Motor neuron (in vitro differentiated cells): ENCODE measurements at regions not wholly inside any gene's neighbourhood (a gene's known extent, or its start where the extent isn't known, plus 50 kb on each side); places are given as distances from the start of the nearest gene placed in this dataset.

ENCODE experiments used
- ATAC-seq, 8 experiments: fragments of 200-7000 bp; cut with Tn5 transposase; replicated peaks in 6 of 8; 2 replicates each; pipeline ENCODE4 v1.8.0; 2021; ENCODE audit warnings: mild to moderate bottlenecking in 8 of 8, moderate library complexity in 8 of 8
- H3K27ac ChIP-seq, 2 donors: fragments of 250-450 bp; sonication (Bioruptor Pico); 2 replicates each; pipeline ENCODE4 v1.9.0; 2021; ENCODE audit warnings: antibody characterized with exemption in 2 of 2, mild to moderate bottlenecking in 2 of 2, moderate library complexity in 1 of 2
- H3K4me1 ChIP-seq, 2 donors: fragments of 250-450 bp; sonication (Bioruptor Pico); replicated peaks in 1 of 2; 2 replicates each; pipeline ENCODE4 v1.6.1; 2021; ENCODE audit warnings: antibody characterized with exemption in 2 of 2, mild to moderate bottlenecking in 2 of 2, moderate library complexity in 1 of 2
- H3K4me3 ChIP-seq, 5 donors: fragments of 250-450 bp; sonication (Bioruptor Pico); 2 replicates each; pipeline ENCODE4 v1.9.0; 2021; ENCODE audit warnings: antibody characterized with exemption in 5 of 5, mild to moderate bottlenecking in 5 of 5, moderate library complexity in 4 of 5
- WGBS, 10 experiments: fragments of 450-650 bp; shearing (Covaris generic); methylation state at CpG; one replicate each; pipeline ENCODE4 v1.0.0; 2022; 5-methylcytosine and 5-hydroxymethylcytosine counted together
- in situ Hi-C, 9 experiments: fragments of 400-800 bp; cut with MboI; loops; one replicate each; pipeline ENCODE4 v1.15.0; 2021; ENCODE audit warnings: low sequenced_read_pairs in 9 of 9, low pct_unique_long_range_greater_than_20kb in 2 of 9; ENCODE audit not compliant: unreplicated experiment in 9 of 9

DNA sequence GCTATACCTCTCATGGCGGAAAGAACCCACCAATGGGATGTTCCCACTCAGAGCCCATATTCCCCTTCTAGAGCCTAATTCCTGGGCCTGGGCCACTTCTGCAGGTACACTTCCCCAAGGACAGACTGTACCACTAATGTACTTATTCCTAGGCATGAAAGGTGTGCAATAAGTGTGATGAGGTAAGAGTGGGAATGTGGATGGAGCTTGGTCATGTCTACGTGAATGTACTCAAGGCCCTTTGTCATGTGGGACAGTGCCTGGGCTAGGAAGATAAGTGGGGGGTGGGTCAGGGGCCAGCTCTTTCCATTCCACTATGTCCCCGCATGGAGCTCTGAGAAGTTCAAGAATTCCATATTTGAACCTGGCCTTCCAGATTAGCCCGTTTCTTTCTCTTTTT lies 63.4 kb upstream of the FUT8 start:
- in situ Hi-C loops: no loop called here
- 76 to 93% (median 88%) methylated on average over 2 to 3 of the region's 4 CpGs; no CpG with 5 or more reads in 6 of the 10 experiments for WGBS, 10 experiments
- no peak overlapping the region for H3K4me3 ChIP-seq
- H3K4me1 ChIP-seq: peaks cover 5 to 8% of the 10 kb centered on the region in 2 donors
- no peak for ATAC-seq
- no peak overlapping the region for H3K27ac ChIP-seq

DNA sequence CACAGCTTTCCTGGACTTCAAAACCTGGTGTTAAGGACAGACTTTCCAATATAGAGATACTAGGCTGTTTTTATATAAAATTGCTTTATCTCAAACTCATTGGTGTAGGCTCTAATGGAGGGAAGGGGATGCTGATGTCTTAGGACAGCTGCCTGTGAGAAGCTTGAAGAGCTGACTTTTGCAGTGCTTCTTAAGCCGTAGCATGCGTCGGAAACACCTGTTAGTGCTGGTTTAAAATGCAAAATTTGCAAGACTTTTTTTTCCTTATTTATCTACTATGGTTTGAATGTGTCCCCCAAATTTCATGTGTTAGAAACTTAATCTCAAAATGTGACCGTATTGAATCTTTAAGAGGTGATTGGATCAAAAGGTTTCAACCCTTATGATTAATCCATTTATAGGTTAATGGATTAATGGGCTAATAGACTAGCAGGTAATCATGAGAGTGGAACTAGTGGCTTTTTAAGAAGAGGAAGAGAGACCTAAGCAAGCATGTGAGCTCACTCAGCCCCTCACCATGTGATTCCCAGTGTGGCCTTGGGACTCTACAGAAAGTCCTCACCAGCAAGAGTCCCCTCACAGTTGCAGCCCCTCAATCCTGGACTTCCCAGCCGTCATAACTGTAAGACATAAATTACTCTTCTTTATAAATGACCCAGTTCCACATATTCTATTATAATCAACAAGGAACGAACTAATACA lies 60.9 kb upstream of the FUT8 start:
- in situ Hi-C loops: no loop called here

DNA sequence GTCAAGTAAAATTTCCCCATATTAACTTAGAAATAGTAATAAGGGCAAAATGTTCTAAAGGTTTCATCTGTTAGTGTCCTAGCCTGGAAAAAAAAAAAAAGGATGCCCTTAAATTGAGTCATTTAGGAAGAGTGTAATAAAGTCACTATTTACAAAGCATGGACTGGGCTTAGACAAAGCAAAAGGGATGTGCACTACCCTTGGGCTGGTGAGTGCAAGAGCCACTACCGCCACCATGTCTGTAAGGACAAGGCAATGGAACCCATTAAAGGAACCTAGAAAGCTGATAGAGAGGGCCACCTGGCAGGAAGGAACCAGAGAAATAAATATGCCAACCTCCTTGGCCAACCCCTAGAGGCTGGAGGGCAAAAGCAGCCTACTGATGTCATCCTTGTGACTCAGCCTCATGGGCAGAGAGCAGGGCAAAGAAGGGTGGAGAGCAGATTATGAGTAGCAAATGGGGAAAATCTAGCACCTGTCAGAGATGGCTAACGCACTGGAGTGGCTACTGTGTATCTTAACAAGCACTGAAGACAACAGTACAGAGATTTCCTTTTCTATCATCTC lies 59.5 kb upstream of the FUT8 start:
- Histone ChIP-seq H3K4me3 (no peak overlapping the region), H3K4me1 (no peaks in the 10 kb centered on the region), H3K27ac (no peak overlapping the region)
- ATAC-seq: peak in 1 of 8 experiments; percentile 62
- WGBS, 10 experiments: 40 to 100% (median 95%) methylated on average over 1 to 2 of the region's 2 CpGs; no CpG with 5 or more reads in 3 of the 10 experiments
- in situ Hi-C loops: no loop called here

More for the DNA sequence above, 60.9 kb upstream of the FUT8 start:
- Histone ChIP-seq H3K4me3 (no peak overlapping the region), H3K27ac (no peak overlapping the region), H3K4me1 (peaks cover 5 to 6% of the 10 kb centered on the region in 2 donors)
- WGBS, 10 experiments: 50 to 100% (median 95%) methylated on average over 1 to 5 of the region's 6 CpGs; no CpG with 5 or more reads in 2 of the 10 experiments
- ATAC-seq: no peak

DNA sequence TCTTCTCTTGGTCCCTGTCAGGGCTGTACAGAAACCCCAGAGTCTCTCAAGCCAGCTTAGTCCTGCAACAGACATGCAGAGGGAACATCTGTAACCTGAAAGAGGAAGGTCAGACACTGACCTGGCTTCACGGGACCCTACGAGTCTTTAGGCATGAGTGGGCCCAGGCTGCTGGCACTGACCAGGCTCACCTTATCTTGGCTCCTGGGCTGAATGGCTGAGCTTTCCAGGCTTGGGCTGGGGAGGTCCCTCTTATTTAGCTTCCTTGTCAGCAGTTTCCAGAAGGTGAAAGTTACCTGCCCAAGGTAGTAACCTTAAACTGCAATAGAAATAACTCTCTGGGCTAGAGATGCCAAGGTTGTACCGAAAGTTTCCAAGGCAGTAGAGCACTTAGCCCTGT lies 58.4 kb upstream of the FUT8 start:
- Histone ChIP-seq H3K27ac (no peak overlapping the region), H3K4me3 (no peak overlapping the region), H3K4me1 (no peaks in the 10 kb centered on the region)
- in situ Hi-C loops: no loop called here
- WGBS, 10 experiments: 83 to 93% (median 90%) methylated on average over 1 to 3 of the region's 3 CpGs; no CpG with 5 or more reads in 5 of the 10 experiments
- no peak for ATAC-seq

DNA sequence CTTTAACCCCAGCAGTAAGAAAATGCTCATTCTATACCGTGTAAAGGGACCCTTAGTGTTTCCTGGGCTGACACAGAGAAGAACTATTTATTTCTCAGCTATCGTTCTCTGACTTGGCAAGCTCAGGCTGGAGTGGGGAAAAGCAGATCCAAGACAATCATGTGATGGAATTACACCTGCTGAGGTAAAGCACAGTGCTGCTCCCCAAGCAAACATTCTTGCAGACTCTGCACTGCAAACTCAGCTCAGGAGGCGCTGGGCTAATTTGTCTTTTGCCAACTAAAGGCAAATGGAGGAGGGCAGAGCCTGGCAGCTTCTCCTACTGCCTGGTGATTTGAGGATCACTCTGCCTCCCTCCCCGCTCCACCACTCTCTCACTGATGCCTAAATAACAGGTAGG lies 57.8 kb upstream of the FUT8 start:
- no peak overlapping the region for H3K4me3 ChIP-seq
- in situ Hi-C loops: no loop called here
- 60 to 100% (median 83%) methylated on average over 1 to 4 of the region's 4 CpGs; no CpG with 5 or more reads in 4 of the 10 experiments for WGBS, 10 experiments
- H3K4me1 ChIP-seq: no peaks in the 10 kb centered on the region
- peak in 1 of 8 experiments; percentile 14 for ATAC-seq
- H3K27ac ChIP-seq: no peak overlapping the region

DNA sequence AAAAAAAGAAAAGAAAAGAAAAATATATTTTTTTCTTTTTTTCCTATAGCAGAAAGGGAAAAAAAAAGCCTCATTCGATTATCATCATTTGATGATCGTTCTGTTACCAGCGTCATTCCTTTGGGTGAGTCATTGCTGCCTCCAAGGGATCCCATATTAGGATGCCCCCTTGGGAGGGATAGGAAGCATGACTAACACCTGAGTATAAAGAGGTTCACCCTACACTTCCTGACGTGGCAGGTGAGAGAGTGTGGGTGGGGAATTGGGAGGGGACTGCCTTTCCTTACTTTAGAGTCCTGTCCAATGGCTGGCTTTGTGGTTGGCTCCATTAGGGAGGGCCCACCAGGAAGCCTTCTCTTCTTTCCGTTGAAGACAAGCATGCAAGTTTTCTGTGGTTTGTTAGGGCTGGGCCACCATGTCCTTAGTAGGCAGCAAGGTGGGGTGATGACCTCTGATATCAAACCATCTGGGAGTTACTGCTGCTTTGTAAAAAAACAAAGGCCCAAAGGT lies 56.1 kb upstream of the FUT8 start:
- WGBS, 10 experiments: 0 to 92% (median 71%) methylated on average over 1 to 5 of the region's 5 CpGs; no CpG with 5 or more reads in 2 of the 10 experiments
- Histone ChIP-seq H3K27ac (no peak overlapping the region), H3K4me1 (no peaks in the 10 kb centered on the region)

DNA sequence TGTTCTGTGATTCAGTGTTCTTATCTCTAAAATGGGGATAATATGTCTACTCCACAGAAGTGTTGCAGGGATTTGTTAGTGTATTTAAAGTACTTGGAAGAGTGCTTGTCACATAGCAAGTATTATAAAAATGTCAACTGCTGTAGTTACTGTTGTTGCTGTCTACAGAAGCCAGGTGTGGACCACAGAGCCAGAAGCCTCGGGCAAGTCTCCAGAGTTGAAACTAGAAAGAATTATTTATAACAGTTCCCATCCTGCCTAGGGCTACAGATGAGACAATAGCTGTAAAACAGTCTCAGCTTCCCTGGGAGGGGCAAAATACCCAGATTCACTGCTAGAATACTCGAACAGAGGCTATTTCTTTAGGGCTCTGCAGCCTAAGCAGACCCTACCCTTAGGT lies 55.4 kb upstream of the FUT8 start:
- no peaks in the 10 kb centered on the region for H3K4me1 ChIP-seq
- ATAC-seq: peak in 3 of 8 experiments; percentile 65 to 76 (median 67)
- no peak overlapping the region for H3K4me3 ChIP-seq
- in situ Hi-C loops: no loop called here
- 0 to 89% (median 20%) methylated on average over 1 to 2 of the region's 2 CpGs; no CpG with 5 or more reads in 5 of the 10 experiments for WGBS, 10 experiments
- no peak overlapping the region for H3K27ac ChIP-seq

More for the DNA sequence above, 56.1 kb upstream of the FUT8 start:
- ATAC-seq: peak in 3 of 8 experiments; percentile 35 to 52 (median 48)
- in situ Hi-C loops: no loop called here
- no peak overlapping the region for H3K4me3 ChIP-seq

DNA sequence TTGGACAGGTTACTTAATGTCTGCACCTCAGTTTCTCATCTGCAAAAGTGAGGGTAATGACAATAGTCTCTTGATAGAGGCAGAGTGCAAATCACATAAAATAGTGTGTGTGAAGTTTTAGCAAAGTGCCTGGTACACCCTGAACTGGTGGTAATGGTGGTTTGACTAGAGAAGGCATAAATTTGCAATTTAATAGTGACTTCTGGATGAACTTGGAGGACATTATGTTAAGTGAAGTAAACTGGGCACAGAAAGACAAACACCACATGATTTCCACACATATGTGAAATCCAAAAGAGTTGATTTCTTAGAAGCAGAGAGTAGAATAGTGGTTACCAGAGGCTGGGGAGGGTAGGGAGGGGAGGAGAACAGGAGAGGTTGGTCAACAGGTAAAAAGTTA lies 54.8 kb upstream of the FUT8 start:
- H3K4me3 ChIP-seq: no peak overlapping the region
- H3K4me1 ChIP-seq: no peaks in the 10 kb centered on the region
- in situ Hi-C loops: no loop called here
- ATAC-seq: peak in 3 of 8 experiments; percentile 64 to 89 (median 76)
- no peak overlapping the region for H3K27ac ChIP-seq

DNA sequence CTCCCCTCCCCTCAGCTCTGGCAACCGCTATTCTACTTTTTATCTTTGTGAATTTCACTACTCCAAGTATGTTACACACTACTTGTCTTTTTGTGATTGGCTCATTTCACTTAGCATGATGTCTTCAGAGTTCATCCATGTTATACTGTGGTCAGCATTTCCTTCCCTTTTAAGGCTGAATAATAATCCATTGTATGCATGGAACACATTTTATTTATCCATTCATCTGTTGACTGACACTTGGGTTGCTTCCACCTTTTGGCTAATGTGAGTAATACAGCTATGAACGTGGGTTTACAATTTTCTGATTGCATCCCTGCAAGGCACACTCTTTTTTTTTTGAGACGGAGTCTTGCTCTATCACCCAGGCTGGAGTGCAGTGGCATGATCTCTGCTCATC lies 53.0 kb upstream of the FUT8 start:
- 34 to 100% (median 66%) methylated on average over 1 to 3 of the region's 3 CpGs; no CpG with 5 or more reads in 2 of the 10 experiments for WGBS, 10 experiments
- in situ Hi-C loops: no loop called here
- H3K4me1 ChIP-seq: no peaks in the 10 kb centered on the region
- no peak overlapping the region for H3K4me3 ChIP-seq
- ATAC-seq: no peak
- H3K27ac ChIP-seq: no peak overlapping the region

DNA sequence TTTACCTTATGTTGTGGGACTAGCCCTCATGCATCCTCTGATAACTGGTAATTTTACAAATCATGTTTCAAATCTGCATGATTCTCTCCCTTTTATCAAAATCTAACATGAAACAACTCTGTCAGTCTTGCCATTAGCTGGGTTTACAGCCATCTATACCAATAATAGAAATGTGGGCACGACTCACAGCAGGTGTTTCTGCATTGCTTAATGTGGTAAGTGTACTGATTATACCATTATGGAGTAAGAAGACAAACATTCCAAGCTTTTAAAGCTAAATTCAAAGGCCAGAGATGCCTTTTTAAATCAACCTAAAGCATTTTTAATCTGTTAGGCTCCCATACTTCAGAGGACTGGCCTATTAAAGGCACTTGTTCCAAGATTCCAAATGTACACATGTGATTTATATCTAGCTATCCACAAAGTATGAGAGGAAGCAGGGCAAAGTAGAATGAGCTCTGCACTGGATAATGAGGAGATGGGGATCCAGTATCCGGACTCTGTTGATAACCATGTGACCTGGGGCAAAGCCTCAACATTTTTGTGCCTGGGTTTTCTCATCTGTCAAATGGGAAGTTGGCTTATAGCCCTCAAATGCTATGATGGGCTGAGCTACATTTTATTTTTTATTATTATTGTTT lies 52.3 kb upstream of the FUT8 start:
- in situ Hi-C loops: no loop called here
- WGBS, 10 experiments: 33 to 100% (median 77%) methylated on average over 1 to 2 of the region's 2 CpGs; no CpG with 5 or more reads in 2 of the 10 experiments
- Histone ChIP-seq H3K27ac (no peak overlapping the region), H3K4me3 (no peak overlapping the region), H3K4me1 (no peaks in the 10 kb centered on the region)
- no peak for ATAC-seq

DNA sequence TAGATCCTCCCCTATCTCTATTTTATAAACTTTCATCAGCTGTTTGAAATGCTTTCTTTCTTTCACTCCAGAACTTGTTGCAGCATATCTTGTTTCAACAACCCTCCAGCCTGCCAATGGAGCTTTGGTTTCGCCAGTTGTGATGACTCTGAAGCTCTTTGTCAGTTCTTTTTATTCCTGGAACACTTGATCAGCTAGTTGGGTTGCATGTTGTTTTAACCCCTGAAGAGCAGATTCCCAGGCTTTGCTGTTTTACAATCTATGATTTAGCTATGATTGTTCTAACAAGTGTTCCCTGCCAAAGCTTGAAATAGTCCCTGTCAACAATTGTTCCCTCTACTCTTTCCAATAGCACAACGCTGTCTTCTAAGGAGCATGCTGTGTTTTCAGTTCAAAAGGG lies 50.6 kb upstream of the FUT8 start:
- 13 to 88% (median 56%) methylated on average over 1 to 2 of the region's 2 CpGs; no CpG with 5 or more reads in 3 of the 10 experiments for WGBS, 10 experiments
- Histone ChIP-seq H3K27ac (no peak overlapping the region), H3K4me3 (no peak overlapping the region), H3K4me1 (peaks cover 0 to 3% of the 10 kb centered on the region in 2 donors)
- no peak for ATAC-seq
- in situ Hi-C loops: no loop called here
